ENCODE measurements at regions not wholly inside any gene's neighbourhood (a gene's known extent, or its start where the extent isn't known, plus 50 kb on each side); places are given as distances from the start of the nearest gene placed in this dataset.
A peak's percentile ranks its signal among the peaks of the same experiment; 100 is the strongest.

DNA sequence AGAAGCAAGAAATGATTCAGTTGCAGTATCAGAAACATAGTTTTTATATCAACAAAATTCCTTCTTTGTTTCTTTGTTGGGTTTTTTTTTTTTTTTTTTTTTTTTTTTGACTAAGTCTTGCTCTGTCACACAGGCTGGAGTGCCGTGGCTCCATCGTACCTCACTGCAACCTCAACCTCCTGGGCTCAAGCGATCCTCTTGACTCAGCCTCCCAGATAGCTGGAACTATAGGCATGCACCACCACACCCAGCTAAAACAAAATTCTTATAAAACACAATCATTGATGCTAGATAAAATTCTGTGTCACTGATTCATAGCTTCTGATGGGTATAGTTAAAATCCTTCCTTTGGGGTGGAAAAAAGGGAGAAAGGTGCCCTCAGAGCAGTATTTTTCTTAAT, 110.3 kb upstream of the TNFAIP3 start:
- no peaks in the 10 kb centered on the region for H3K4me1 ChIP-seq (ENCODE audit: control insufficient read depth, insufficient read depth, low read length)
- no peak overlapping the region for H3K9ac ChIP-seq (ENCODE audit: low read depth, low read length)
- no peaks in the 10 kb centered on the region for H3K36me3 ChIP-seq (ENCODE audit: insufficient read depth, low read length)
- no peaks in the 10 kb centered on the region for H3K9me3 ChIP-seq (replicated peaks; ENCODE audit: low read length)
- no peak overlapping the region for H3K4me3 ChIP-seq (ENCODE audit: low read length)
- no peak overlapping the region for H3K4me2 ChIP-seq (ENCODE audit: low read length)
- no peaks in the 10 kb centered on the region for H3K27me3 ChIP-seq (ENCODE audit: control insufficient read depth, insufficient read depth, low read length)

DNA sequence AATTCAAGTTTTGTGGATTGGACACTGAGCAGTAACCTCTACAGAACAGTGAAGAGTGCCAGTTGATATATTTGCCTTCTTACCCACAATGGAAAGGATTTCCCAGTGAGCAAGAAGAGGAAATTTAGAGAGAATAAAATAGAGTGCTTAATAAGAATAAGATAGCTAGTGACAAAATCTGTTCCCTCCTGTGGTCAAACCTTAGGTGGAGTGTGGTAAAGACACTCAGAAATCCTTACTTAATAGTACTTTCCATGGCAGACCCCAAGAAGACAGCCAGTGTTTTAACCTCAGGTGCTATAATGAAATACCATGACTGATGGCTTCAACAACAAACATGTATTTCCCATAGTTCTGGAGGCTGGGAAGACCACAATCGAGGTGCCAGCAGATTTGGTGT, 108.4 kb upstream of the TNFAIP3 start:
- H3K36me3 ChIP-seq (ENCODE audit: insufficient read depth, low read length) = no peaks in the 10 kb centered on the region
- no peaks in the 10 kb centered on the region for H3K27me3 ChIP-seq (ENCODE audit: control insufficient read depth, insufficient read depth, low read length)
- H3K9me3 ChIP-seq (replicated peaks; ENCODE audit: low read length) = no peaks in the 10 kb centered on the region
- H3K4me2 ChIP-seq (ENCODE audit: low read length) = no peak overlapping the region
- H3K4me3 ChIP-seq (ENCODE audit: low read length) = no peak overlapping the region
- H3K9ac ChIP-seq (ENCODE audit: low read depth, low read length) = no peak overlapping the region
- H3K4me1 ChIP-seq (ENCODE audit: control insufficient read depth, insufficient read depth, low read length) = peaks cover under 1% of the 10 kb centered on the region

DNA sequence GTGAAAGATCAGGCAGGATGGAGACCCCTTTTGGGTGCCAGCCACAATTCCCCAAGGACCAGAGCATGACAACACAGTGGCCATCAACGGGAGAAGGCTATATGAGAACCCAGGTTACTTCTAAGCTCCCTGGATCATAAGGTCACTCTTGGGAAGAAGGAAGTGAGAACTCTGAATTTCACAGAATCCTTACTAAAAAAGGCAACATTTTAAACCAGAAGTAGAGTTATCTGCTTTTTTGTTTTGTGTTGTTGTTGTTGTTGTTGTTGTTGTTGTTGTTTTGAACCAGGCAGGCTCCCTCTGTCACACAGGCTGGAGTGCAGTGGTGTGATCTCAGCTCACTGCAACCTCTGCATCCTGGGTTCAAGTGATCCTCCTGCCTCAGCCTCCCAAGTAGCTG, 107.4 kb upstream of the TNFAIP3 start:
- no peaks in the 10 kb centered on the region for H3K9me3 ChIP-seq (replicated peaks; ENCODE audit: low read length)
- H3K36me3 ChIP-seq (ENCODE audit: insufficient read depth, low read length) = no peaks in the 10 kb centered on the region
- no peak overlapping the region for H3K4me3 ChIP-seq (ENCODE audit: low read length)

DNA sequence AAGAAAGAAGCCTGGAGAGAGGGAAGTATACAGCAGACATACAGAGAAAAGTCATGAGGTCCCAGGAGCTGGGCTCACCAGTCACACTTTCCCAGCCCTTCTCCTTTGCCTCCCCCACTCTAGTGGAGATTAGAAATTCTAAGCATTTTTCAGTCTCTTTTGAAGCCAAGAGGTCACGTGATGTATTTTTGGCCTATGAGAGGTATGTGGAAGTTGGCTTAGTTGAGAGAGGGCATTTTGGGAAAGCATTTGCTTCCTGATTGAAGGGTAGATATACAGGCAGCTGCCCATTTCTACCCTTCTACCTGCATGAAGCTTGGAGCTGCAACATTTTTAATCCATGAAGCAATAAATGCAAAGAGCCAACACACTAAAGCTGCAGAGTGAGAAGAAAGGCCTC, 106.0 kb upstream of the TNFAIP3 start:
- H3K9ac ChIP-seq (ENCODE audit: low read depth, low read length) = no peak overlapping the region
- H3K4me1 ChIP-seq (ENCODE audit: control insufficient read depth, insufficient read depth, low read length) = peaks cover 17% of the 10 kb centered on the region
- no peaks in the 10 kb centered on the region for H3K9me3 ChIP-seq (replicated peaks; ENCODE audit: low read length)
- no peaks in the 10 kb centered on the region for H3K27me3 ChIP-seq (ENCODE audit: control insufficient read depth, insufficient read depth, low read length)
- H3K4me3 ChIP-seq (ENCODE audit: low read length) = no peak overlapping the region
- H3K36me3 ChIP-seq (ENCODE audit: insufficient read depth, low read length) = no peaks in the 10 kb centered on the region
- no peak overlapping the region for H3K4me2 ChIP-seq (ENCODE audit: low read length)

More for the DNA sequence above, 107.4 kb upstream of the TNFAIP3 start:
- Histone ChIP-seq H3K4me2 (ENCODE audit: low read length) (no peak overlapping the region), H3K9ac (ENCODE audit: low read depth, low read length) (no peak overlapping the region), H3K27me3 (ENCODE audit: control insufficient read depth, insufficient read depth, low read length) (no peaks in the 10 kb centered on the region), H3K4me1 (ENCODE audit: control insufficient read depth, insufficient read depth, low read length) (peaks cover 9% of the 10 kb centered on the region)

DNA sequence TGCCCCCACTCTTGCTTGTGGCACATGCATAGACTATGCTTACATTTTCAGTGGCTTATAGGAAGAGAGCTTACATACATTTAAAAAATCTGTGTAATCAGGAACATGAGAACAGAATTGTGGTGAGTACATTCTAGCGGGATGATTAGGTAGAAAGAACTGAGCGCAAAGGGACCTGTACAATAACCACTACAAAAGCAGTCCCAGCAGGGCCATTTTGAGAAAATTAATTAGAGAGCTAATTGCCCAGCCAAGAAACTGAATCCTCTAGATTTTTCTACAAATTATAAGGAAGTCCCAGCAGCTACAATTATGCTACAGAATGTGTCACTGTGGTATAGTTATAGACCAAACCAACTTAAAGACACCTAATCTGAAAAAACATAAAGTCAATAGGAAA, 105.6 kb upstream of the TNFAIP3 start:
- Histone ChIP-seq H3K4me3 (ENCODE audit: low read length) (no peak overlapping the region), H3K27me3 (ENCODE audit: control insufficient read depth, insufficient read depth, low read length) (no peaks in the 10 kb centered on the region), H3K4me2 (ENCODE audit: low read length) (no peak overlapping the region), H3K4me1 (ENCODE audit: control insufficient read depth, insufficient read depth, low read length) (peaks cover 17% of the 10 kb centered on the region), H3K9me3 (replicated peaks; ENCODE audit: low read length) (no peaks in the 10 kb centered on the region), H3K36me3 (ENCODE audit: insufficient read depth, low read length) (no peaks in the 10 kb centered on the region), H3K9ac (ENCODE audit: low read depth, low read length) (no peak overlapping the region)

DNA sequence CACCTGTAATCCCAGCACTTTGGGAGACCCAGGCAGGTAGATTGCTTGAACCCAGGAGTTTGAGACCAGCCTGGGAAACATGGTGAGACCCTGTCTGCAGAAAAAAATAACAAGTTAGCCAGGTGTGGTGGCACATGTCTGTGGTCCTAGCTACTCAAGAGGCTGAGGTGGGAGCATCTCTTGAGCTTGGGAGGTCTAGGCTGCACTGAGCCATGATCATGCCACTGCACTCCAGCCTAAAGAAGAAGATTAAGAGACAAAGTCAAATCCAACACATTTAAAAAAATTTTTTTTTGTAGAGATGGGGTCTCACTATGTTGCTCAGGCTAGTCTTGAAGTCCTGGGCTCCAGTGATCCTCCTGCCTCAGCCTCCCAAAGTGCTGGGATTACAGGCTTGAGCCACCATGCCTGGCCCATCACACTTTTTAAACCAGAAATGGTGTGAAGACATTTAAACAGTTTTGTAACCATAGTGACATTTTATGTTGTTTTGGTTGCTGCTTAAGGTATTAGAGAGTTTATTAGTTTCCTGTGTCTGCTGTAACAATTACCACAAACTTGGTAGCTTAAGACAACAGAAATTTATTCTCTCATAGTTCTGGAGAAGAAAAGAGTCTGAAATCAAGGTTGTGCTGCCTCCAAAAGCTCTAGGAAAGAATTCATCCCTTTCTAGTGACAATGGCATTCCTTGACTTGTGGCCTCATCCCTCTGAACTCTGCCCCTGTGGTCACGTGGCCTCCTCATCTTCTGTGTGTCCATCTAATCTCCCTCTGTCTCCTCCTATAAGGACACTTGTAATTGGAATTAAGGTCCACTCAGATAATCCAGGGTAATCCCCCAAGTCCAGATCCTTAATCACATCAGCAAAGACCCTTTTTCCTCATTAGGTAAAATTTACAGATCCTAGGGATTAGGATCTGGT, 104.6 kb upstream of the TNFAIP3 start:
- H3K4me2 ChIP-seq (ENCODE audit: low read length) = no peak overlapping the region
- H3K4me3 ChIP-seq (ENCODE audit: low read length) = no peak overlapping the region
- H3K27me3 ChIP-seq (ENCODE audit: control insufficient read depth, insufficient read depth, low read length) = no peaks in the 10 kb centered on the region
- H3K4me1 ChIP-seq (ENCODE audit: control insufficient read depth, insufficient read depth, low read length) = peaks cover 19% of the 10 kb centered on the region
- no peaks in the 10 kb centered on the region for H3K9me3 ChIP-seq (replicated peaks; ENCODE audit: low read length)
- H3K36me3 ChIP-seq (ENCODE audit: insufficient read depth, low read length) = no peaks in the 10 kb centered on the region
- H3K9ac ChIP-seq (ENCODE audit: low read depth, low read length) = no peak overlapping the region

DNA sequence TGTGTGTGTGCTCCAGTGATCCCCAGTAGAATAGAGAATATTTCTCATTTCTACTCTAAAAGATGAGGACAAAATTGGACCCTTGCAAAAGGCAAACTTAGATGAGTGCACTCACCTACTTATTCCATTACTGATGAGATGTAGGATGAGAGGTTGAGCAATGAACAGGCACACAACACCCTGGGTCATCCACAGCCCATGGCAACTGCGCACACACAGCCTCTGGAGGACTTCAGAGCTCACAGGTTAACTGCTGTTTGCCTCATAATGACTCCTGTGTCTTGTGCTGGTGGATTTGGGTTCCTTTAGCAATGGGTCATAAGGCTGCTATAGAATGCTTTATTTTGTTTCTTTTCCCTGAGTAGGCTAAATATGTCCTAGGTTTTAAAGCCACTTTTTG, 103.6 kb upstream of the TNFAIP3 start:
- no peak overlapping the region for H3K4me2 ChIP-seq (ENCODE audit: low read length)
- H3K4me1 ChIP-seq (ENCODE audit: control insufficient read depth, insufficient read depth, low read length) = peaks cover 28% of the 10 kb centered on the region
- H3K9me3 ChIP-seq (replicated peaks; ENCODE audit: low read length) = no peaks in the 10 kb centered on the region
- H3K27me3 ChIP-seq (ENCODE audit: control insufficient read depth, insufficient read depth, low read length) = no peaks in the 10 kb centered on the region
- no peak overlapping the region for H3K9ac ChIP-seq (ENCODE audit: low read depth, low read length)
- no peak overlapping the region for H3K4me3 ChIP-seq (ENCODE audit: low read length)
- no peaks in the 10 kb centered on the region for H3K36me3 ChIP-seq (ENCODE audit: insufficient read depth, low read length)

DNA sequence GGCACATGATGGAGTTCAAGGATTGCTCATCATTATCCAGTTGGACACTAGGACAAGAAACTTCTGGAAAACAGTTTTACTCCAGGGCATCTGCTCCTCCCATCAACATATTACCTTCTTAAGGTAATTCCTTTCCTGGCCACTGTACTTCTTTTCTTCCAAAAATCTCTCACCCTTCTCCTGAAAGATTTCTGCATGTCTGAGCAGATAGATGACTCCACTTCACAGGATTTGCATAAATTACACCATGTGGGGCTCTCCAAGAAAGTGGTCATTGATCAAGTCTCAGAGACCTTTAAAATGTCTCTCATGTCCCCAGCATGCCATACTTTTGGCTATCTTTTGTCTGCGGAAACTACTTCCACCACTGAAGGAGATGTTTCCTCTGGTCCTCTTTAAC, 103.2 kb upstream of the TNFAIP3 start:
- Histone ChIP-seq H3K36me3 (ENCODE audit: insufficient read depth, low read length) (no peaks in the 10 kb centered on the region), H3K9me3 (replicated peaks; ENCODE audit: low read length) (no peaks in the 10 kb centered on the region), H3K4me2 (ENCODE audit: low read length) (peak overlapping the region; percentile 21), H3K27me3 (ENCODE audit: control insufficient read depth, insufficient read depth, low read length) (no peaks in the 10 kb centered on the region), H3K4me3 (ENCODE audit: low read length) (no peak overlapping the region), H3K4me1 (ENCODE audit: control insufficient read depth, insufficient read depth, low read length) (peaks cover 30% of the 10 kb centered on the region), H3K9ac (ENCODE audit: low read depth, low read length) (no peak overlapping the region)

DNA sequence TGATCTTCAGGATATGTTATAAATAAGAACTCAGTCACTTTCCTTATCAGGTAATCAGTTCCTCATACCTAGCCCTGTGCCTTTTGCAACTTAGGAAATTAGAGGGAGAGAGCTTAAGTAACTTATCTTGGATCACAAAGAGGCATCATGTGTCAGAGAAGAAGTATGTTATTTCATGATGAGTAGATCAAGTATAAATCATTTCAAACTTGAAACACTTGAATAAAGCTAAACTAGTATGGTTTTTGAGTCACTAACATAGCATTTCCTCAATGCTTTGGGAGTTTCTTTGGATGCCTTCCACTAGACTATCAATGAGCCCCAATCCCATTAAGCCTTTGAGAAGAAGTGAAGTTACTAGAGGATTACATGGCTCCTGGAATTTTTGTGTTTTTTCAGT, 102.6 kb upstream of the TNFAIP3 start:
- peaks cover 30% of the 10 kb centered on the region for H3K4me1 ChIP-seq (ENCODE audit: control insufficient read depth, insufficient read depth, low read length)
- no peak overlapping the region for H3K4me3 ChIP-seq (ENCODE audit: low read length)
- H3K9ac ChIP-seq (ENCODE audit: low read depth, low read length) = no peak overlapping the region
- H3K4me2 ChIP-seq (ENCODE audit: low read length) = peak overlapping the region; percentile 21
- H3K9me3 ChIP-seq (replicated peaks; ENCODE audit: low read length) = no peaks in the 10 kb centered on the region
- no peaks in the 10 kb centered on the region for H3K36me3 ChIP-seq (ENCODE audit: insufficient read depth, low read length)
- H3K27me3 ChIP-seq (ENCODE audit: control insufficient read depth, insufficient read depth, low read length) = no peaks in the 10 kb centered on the region

DNA sequence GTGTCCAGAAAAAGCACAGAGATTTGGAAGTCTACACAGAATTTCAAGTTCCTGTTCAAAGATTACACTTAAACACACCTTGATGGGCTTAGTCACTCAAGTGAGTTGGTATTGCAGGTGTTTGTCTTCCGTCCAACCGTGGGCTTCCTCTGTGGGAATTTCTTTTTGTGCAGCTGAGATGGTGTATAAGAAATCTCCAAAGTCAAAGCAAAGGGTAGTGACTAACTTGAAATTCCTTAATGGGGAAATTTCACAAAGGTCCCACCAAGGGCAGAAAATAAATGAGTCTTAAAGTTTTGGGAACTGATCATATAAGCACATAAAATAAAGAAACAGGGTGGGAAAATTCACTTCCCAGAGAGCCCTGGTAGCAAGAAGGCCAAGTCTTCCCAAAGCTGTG, 102.0 kb upstream of the TNFAIP3 start:
- Histone ChIP-seq H3K9ac (ENCODE audit: low read depth, low read length) (no peak overlapping the region), H3K4me1 (ENCODE audit: control insufficient read depth, insufficient read depth, low read length) (peaks cover 30% of the 10 kb centered on the region), H3K9me3 (replicated peaks; ENCODE audit: low read length) (no peaks in the 10 kb centered on the region), H3K4me2 (ENCODE audit: low read length) (peak overlapping the region; percentile 8), H3K4me3 (ENCODE audit: low read length) (no peak overlapping the region), H3K36me3 (ENCODE audit: insufficient read depth, low read length) (no peaks in the 10 kb centered on the region), H3K27me3 (ENCODE audit: control insufficient read depth, insufficient read depth, low read length) (no peaks in the 10 kb centered on the region)

DNA sequence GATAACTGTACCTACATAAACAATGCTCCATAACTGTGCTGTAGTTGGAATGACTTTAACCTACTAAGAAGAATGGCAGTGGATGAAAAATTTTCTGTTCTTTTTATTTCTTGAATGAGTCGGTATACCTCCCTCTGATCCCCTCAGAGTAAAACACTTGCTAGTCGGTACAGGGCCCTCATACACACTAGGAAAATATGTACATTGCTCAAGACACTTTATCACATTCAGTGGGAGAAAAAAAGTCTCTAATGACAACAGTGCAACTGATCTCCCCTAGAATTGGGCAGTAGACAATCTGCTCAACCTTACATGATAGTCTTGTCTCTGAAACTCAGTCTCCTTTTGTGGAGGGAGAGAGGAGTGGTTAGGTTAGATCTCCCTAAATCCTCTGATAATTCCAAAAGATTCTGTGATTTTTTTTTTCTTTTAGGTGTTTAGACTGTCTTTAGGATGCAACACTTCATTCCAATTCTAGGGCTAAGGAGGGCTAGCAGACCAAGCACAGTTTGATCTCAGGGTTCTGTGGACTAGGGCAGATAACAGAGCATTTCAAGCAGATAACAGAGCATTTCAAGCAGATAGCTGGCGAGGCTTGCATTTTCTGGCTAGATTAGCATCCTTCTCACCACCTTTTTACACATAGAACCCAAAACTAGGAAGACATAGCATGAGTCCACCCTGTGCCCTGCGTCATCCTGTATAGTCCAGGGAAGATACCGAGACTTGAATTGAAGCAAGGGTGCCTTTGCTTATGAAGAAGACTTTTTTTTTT, 100.3 kb upstream of the TNFAIP3 start:
- H3K4me2 ChIP-seq (ENCODE audit: low read length) = no peak overlapping the region
- H3K4me3 ChIP-seq (ENCODE audit: low read length) = no peak overlapping the region
- no peaks in the 10 kb centered on the region for H3K9me3 ChIP-seq (replicated peaks; ENCODE audit: low read length)
- H3K9ac ChIP-seq (ENCODE audit: low read depth, low read length) = no peak overlapping the region
- no peaks in the 10 kb centered on the region for H3K36me3 ChIP-seq (ENCODE audit: insufficient read depth, low read length)
- peaks cover 30% of the 10 kb centered on the region for H3K4me1 ChIP-seq (ENCODE audit: control insufficient read depth, insufficient read depth, low read length)
- no peaks in the 10 kb centered on the region for H3K27me3 ChIP-seq (ENCODE audit: control insufficient read depth, insufficient read depth, low read length)
